GM10248 (cell line): ENCODE measurements at regions not wholly inside any gene's neighbourhood (a gene's known extent, or its start where the extent isn't known, plus 50 kb on each side); places are given as distances from the start of the nearest gene placed in this dataset.
"Not testable (repeated sequence)": the region's sequence is repeated elsewhere in the genome, so short reads cannot be mapped to it uniquely, and the experiment has no call there.

ENCODE experiments used
- CTCF ChIA-PET: fragments of 300-600 bp; sonication (Branson Sonifier 250); formaldehyde crosslinking; extraction: SDS; loops from one replicate; lab custom pipeline; 2021; ENCODE audit warnings: antibody characterized with exemption; lab: Yijun Ruan, JAX
- POLR2A ChIA-PET: fragments of 350-650 bp; sonication (Branson Sonifier 250); formaldehyde crosslinking; extraction: SDS; loops from one replicate; lab custom pipeline; 2020; ENCODE audit warnings: antibody characterized with exemption; lab: Yijun Ruan, JAX
- DNase-seq: peaks from one replicate; pipeline ENCODE4 v3.0.0; 2012; ENCODE audit errors: extremely low spot score
- TF ChIP-seq, protein P1 (sequence below): IDR thresholded peaks from 2 replicates; pipeline ENCODE4 v1.5.1; 2012; ENCODE audit warnings: mild to moderate bottlenecking, low read depth; ENCODE audit errors: extremely low read depth, missing control alignments, control extremely low read depth

DNA sequence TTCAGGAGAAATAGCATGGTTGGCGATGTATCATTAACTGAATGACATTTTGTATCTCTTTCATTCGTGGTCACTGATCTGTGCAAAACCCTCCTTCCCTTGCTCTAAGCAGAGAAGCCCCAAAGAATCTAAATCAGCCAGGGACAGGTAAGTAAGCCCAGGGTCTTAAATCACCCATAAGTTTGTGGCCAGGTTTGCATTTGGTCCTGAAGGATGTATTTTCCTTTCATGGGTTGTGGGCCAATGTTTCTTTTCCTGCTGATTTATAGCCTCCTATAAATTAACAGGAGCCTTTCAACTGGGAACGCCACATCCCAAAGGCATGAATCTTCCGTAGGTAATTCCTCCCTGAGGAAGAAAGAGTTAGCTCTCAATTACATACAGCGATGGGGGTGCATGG, 217.5 kb upstream of the TNC start:
- TF ChIP-seq, protein P1, sequence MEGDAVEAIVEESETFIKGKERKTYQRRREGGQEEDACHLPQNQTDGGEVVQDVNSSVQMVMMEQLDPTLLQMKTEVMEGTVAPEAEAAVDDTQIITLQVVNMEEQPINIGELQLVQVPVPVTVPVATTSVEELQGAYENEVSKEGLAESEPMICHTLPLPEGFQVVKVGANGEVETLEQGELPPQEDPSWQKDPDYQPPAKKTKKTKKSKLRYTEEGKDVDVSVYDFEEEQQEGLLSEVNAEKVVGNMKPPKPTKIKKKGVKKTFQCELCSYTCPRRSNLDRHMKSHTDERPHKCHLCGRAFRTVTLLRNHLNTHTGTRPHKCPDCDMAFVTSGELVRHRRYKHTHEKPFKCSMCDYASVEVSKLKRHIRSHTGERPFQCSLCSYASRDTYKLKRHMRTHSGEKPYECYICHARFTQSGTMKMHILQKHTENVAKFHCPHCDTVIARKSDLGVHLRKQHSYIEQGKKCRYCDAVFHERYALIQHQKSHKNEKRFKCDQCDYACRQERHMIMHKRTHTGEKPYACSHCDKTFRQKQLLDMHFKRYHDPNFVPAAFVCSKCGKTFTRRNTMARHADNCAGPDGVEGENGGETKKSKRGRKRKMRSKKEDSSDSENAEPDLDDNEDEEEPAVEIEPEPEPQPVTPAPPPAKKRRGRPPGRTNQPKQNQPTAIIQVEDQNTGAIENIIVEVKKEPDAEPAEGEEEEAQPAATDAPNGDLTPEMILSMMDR = no peak
- CTCF ChIA-PET = no interaction called here
- POLR2A ChIA-PET = interaction anchor here (0.5 kb wide), 1 partner anchor 650 kb away, joined by 4 read pairs; no protein-coding TSS in a partner anchor
- no peak for DNase-seq

DNA sequence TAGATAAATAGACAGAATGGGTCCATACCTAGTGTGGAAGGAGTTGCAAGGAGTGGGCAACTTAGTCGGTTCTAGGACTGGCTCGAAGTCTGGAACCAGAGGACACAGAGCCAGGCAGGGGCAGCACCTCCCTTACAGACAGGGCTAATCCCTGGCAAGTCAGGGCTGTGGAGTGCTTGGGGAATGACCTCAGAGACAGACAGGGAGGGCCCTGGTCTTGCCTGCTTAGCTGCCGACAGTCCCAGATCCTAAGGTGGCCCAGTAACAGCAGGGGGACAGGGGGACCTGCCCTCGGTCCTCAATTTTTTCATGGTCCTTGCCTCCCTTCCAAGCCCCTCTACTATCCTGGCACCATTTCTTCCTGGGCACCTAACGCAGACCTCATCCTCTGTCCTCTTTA, 222.4 kb upstream of the TNC start:
- ChIA-PET POLR2A (no interaction called here), CTCF (no interaction called here)
- DNase-seq = no peak
- TF ChIP-seq, protein P1 = no peak

GRCh38 chr9:115341426-115341825, 223.5 kb upstream of the TNC start:
- no peak for DNase-seq
- TF ChIP-seq, protein P1 = no peak
- POLR2A ChIA-PET = no interaction called here
- CTCF ChIA-PET = interaction anchor here (1.0 to 1.6 kb wide), 3 partner anchors 9 to 76 kb away, joined by 3 to 6 read pairs (median 3); no protein-coding TSS in a partner anchor

- CTCF ChIA-PET = interaction anchor here (1.0 kb wide), 1 partner anchor 14 kb away, joined by 3 read pairs; no protein-coding TSS in a partner anchor
- not testable (repeated sequence) for DNase-seq
Measured at GRCh38 chr9:115347776-115348175, 229.8 kb upstream of the TNC start.

DNA sequence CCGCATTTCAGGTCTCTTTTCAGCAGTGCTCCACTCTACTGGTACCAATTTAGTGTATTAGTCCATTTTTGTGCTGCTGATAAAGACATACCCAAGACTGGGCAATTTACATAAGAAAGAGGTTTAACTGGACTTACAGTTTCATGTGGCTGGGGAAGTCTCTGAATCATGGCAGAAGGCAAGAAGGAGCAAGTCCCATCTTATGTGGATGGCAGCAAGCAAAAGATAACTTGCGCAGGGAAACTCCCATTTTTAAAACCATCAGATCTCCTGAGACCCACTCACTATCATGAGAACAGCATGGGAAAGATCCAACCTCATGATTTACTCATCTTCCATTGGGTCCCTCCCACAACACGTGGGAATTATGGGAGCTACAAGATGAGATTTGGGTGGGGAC, 231.0 kb upstream of the TNC start:
- DNase-seq, POLR2A ChIA-PET, CTCF ChIA-PET: not testable (repeated sequence)

More at GRCh38 chr9:115347776-115348175, 229.8 kb upstream of the TNC start:
- POLR2A ChIA-PET = not testable (repeated sequence)

DNA sequence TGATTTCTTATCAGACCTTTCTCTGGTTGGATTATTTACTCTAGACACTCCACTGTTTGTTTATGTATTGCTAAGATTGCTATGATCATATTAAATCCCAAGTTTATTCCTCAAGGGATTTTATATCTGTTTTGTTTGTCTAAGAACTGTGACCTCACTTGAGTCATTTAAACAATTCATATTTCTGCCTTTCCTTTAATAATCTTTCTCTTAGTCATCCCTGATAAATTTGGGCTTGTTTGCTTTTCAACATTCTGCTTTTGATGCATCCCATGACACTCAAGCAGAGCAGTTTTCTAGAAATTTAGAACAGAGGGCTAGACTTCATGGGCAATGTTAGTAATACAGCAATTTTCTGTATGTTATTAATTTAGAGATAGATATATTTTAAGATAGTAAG, 231.6 kb upstream of the TNC start:
- CTCF ChIA-PET = no interaction called here
- DNase-seq = no peak
- POLR2A ChIA-PET = no interaction called here

DNA sequence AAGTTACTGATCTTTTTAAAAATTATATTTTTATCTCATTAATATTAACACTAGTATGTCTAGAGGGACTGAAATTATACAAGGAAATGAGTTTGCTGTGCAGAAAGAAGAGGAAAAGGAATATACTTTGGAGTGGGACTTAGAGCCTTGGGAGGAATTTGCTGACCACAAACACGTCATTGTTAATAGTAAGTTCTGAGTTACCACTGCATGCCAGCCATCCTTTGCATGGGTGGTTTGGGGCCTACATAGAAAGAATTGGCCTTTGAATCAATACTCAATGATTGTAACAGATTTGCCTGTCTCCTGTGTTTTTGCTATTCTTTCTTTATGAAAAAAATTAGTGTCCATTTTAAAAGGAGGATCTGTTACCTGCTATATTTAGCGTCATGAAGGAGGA, 232.6 kb upstream of the TNC start:
- ChIA-PET CTCF (no interaction called here), POLR2A (no interaction called here)
- DNase-seq = no peak
- TF ChIP-seq, protein P1 = no peak

More for the DNA sequence above, 231.6 kb upstream of the TNC start:
- TF ChIP-seq, protein P1 = no peak

DNA sequence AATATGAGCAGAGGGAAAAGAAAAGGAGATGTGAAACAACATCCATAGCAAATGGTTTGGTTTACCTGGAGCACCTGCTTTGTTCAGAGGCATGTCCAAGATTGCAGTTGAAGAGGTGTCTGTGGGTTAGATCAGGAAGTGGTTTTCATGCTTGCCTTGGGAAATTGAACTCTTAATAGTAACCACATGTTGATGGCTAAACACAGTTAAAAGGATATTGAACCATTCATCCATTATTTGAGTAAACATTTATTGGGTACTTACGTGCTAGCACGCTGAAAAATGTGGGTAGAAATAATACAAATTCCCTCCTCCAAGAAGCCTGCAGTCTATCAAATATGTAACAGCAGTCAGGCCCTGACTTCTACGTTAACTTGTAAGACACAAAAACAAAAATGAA, 235.7 kb upstream of the TNC start:
- ChIA-PET POLR2A (no interaction called here), CTCF (interaction anchor here (1.1 to 1.9 kb wide), 2 partner anchors 20 kb away, joined by 3 to 6 read pairs; no protein-coding TSS in a partner anchor)
- TF ChIP-seq, protein P1 = no peak
- no peak for DNase-seq
